ENCODE measurements at regions not wholly inside any gene's neighbourhood (a gene's known extent, or its start where the extent isn't known, plus 50 kb on each side); places are given as distances from the start of the nearest gene placed in this dataset.

- in situ Hi-C loops (cut with HindIII; ENCODE audit: low pct_ligation_motif_present, low pct_unique_long_range_greater_than_20kb, low sequenced_read_pairs): no loop called here
- DNase-seq: no peak
Measured at GRCh38 chr20:23199356-23199755, 113.2 kb upstream of the CD93 start.

DNA sequence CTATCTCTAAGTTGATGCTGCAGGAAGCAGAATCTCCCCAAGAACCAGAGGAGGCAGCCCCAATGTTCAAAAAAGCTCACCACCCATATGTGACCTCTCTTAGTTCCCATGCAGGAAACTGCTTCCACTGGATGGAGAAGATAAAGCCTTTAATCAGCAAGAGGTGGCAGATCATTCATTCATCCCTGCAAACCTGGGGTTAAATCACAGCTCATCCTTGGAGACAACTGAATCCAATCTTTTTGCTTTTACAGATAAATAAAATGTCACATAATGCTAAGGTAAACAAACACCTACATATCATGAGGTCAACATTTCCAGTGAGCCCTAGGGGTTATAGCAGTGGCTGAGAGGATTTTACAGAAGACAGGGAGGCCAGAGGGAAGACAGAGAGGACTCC lies 112.7 kb upstream of the CD93 start:
- DNase-seq: no peak
- in situ Hi-C loops (cut with HindIII; ENCODE audit: low pct_ligation_motif_present, low pct_unique_long_range_greater_than_20kb, low sequenced_read_pairs): no loop called here

GRCh38 chr20:23197836-23198235 lies 111.7 kb upstream of the CD93 start:
- in situ Hi-C loops (cut with HindIII; ENCODE audit: low pct_ligation_motif_present, low pct_unique_long_range_greater_than_20kb, low sequenced_read_pairs): no loop called here
- no peak for DNase-seq

DNA sequence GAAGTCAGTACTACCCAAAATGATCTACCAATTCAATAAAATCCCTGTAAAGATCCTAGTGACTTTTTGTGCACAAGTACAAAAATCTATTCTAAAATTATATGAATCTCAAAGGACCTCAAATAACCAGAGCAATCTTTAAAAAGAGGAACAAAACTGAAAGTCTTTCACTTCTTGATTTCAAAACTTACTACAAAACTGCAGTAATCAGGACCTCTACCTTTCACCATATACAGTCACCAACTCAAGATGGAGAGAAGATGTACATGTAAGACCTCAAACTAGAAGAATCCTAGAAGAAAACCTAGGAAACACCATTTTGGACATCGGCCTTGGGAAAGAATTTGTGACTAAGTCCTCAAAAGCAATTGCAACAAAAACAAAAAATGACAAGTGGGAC lies 109.5 kb upstream of the CD93 start:
- in situ Hi-C loops (cut with HindIII; ENCODE audit: low pct_ligation_motif_present, low pct_unique_long_range_greater_than_20kb, low sequenced_read_pairs): no loop called here
- DNase-seq: no peak

GRCh38 chr20:23193801-23194384 lies 107.8 kb upstream of the CD93 start:
- DNase-seq: no peak

GRCh38 chr20:23192469-23192868 lies 106.3 kb upstream of the CD93 start:
- in situ Hi-C loops (cut with HindIII; ENCODE audit: low pct_ligation_motif_present, low pct_unique_long_range_greater_than_20kb, low sequenced_read_pairs): no loop called here
- no peak for DNase-seq

More at GRCh38 chr20:23193801-23194384, 107.8 kb upstream of the CD93 start:
- in situ Hi-C loops (cut with HindIII; ENCODE audit: low pct_ligation_motif_present, low pct_unique_long_range_greater_than_20kb, low sequenced_read_pairs): no loop called here

GRCh38 chr20:23190557-23190956 lies 104.4 kb upstream of the CD93 start:
- in situ Hi-C loops (cut with HindIII; ENCODE audit: low pct_ligation_motif_present, low pct_unique_long_range_greater_than_20kb, low sequenced_read_pairs): no loop called here
- DNase-seq: no peak

- no peak for DNase-seq
- in situ Hi-C loops (cut with HindIII; ENCODE audit: low pct_ligation_motif_present, low pct_unique_long_range_greater_than_20kb, low sequenced_read_pairs): no loop called here
Measured at GRCh38 chr20:23189854-23190253, 103.7 kb upstream of the CD93 start.

DNA sequence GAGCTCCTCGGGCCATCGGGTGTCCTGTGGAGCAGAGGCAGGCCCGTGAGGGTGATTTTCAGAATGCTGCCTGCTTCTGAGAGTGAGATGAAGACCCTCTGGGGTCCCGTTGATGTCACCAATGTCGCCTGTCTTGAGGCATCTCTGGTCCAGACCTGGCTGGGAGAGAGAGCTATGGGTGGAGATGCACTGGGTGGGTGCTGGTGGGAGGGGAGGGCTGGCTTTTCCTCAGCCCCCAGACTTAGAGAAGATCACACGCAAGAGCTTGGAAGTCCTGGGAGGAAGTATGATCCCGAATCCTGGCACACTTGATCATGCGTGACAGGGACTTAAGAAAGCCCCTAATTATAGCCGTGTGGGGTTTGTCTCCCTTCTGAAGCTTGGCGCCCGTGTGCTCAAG lies 103.2 kb upstream of the CD93 start:
- no peak for DNase-seq
- in situ Hi-C loops (cut with HindIII; ENCODE audit: low pct_ligation_motif_present, low pct_unique_long_range_greater_than_20kb, low sequenced_read_pairs): no loop called here

DNA sequence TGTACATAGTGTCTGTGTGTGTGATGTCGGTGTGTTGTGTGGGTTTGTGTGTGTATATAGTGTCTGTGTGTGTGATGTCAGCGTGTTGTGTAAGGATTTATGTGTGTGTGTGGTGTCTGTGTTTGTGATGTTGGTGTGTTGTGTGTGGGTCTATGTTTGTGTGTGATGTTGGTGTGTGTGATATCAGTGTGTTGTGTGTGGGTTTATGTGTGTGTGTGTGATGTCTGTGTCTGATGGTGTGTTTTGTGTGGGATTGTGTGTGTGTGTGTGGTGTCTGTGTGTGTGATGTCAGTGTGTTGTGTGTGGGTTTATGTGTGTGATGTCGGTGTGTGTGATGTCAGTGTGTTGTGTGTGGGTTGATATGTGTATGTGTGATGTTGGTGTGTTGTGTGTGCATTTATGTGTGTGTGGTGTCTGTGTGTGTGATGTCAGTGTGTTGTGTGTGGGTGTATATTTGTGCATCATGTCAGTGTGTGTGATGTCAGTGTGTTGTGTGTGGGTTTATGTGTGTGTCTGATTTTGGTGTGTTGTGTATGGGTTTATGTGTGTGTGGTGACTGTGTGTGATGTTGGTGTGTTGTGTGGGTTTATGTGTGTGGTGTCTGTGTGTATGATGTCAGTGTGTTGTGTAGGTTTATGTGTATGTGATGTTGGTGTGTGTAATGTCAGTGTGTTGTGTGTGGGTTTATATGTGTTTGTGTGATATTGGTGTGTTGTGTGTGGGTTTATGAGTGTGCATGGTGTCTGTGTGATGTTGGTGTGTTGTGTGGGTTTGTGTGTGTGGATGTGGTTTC lies 102.4 kb upstream of the CD93 start:
- no peak for DNase-seq
- in situ Hi-C loops (cut with HindIII; ENCODE audit: low pct_ligation_motif_present, low pct_unique_long_range_greater_than_20kb, low sequenced_read_pairs): no loop called here

DNA sequence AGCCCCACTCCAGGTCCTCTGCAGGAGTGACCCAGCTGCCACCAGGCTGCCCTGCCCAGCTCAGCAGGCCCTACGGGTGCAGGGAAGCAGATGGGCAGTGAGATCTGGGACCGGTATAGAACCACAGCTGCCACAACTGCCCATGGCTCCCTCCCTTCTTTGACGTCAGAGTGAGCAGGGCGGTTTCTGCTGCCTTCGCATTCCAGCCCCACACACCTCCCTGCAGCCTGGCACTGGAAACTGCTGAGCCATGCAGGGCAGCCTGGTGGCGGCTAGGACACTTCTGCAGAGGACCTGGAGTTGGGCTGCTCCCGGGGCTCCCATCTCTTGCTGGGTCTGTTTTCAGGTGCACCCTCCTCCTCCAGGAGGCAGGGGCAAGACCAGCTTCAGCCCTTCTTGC lies 101.6 kb upstream of the CD93 start:
- in situ Hi-C loops (cut with HindIII; ENCODE audit: low pct_ligation_motif_present, low pct_unique_long_range_greater_than_20kb, low sequenced_read_pairs): no loop called here
- no peak for DNase-seq

GRCh38 chr20:23186808-23187207 lies 100.7 kb upstream of the CD93 start:
- in situ Hi-C loops (cut with HindIII; ENCODE audit: low pct_ligation_motif_present, low pct_unique_long_range_greater_than_20kb, low sequenced_read_pairs): no loop called here
- DNase-seq: no peak

DNA sequence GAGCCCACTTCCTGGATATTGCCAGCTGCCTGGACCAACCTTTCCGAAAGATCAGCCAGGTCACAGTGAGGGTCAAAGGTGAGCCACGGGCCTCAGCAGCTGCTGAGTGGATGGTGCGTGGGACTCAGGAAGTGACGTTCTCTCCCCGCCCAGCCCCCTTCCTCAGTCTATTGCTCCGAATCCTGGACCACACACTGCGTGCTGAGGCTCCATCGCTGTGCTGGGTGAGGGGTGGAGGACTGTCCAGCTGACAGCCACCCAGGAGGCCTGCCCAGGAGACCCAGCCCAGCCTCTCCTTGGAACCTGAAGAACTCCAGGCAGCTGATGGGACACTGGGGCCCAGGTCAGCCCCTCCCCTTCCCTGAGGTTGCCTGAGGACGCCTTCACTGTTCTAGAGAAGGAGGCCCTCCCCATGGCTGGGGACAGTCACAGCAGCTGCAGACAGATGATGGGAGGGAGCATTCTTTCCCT lies 94.4 kb upstream of the CD93 start:
- DNase-seq: no peak
- in situ Hi-C loops (cut with HindIII; ENCODE audit: low pct_ligation_motif_present, low pct_unique_long_range_greater_than_20kb, low sequenced_read_pairs): no loop called here

DNA sequence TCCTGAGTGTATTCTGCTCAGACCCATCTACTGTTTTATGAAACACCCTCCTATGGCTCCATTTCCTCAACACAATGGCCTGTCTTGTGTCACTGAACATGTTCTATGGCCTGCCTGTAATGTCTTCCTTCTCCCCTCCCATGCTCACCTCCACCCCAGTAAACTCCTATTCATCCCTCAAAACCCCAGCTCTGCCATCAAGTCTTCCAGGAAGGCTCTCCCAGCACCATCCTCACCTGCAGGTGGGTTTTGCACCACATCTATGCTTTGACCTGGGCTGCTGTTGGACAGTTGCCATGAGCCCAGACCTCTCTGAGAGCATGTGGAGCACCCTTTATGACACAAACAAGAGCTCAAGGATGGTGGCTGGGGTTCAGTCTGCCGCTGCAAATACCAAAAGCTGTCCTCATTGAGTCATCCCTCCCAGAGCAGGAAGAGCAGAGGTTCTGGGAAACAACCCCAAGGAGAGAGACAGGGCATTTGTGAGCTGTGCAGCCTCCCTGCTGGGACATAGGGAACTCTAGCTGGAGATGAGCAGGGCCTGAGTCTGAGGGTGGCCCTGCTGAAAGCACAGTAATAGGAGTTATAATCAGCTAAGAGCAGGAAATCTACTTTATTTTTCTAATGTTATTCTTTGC lies 93.8 kb upstream of the CD93 start:
- no peak for DNase-seq
- in situ Hi-C loops (cut with HindIII; ENCODE audit: low pct_ligation_motif_present, low pct_unique_long_range_greater_than_20kb, low sequenced_read_pairs): no loop called here

DNA sequence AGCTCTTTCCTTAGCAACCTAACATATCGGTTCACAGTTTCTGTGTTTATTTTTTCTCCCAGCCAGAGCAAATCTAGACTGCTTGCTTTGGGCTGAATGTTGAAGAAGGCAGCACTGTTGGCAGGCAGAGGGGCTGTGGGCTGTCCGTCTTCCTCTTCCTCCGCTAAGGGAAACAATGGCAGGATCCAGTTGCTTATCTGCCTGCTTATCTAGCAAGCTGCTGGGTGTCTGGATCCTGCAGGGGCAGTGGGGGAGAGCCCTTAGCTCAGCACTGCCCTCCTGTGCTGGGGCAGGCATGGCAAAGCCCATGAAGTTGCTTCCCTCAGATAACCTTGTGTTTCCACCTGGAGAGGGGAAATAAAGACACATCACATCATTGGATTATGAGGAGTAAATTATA lies 92.7 kb upstream of the CD93 start:
- DNase-seq: no peak
- in situ Hi-C loops (cut with HindIII; ENCODE audit: low pct_ligation_motif_present, low pct_unique_long_range_greater_than_20kb, low sequenced_read_pairs): no loop called here

DNA sequence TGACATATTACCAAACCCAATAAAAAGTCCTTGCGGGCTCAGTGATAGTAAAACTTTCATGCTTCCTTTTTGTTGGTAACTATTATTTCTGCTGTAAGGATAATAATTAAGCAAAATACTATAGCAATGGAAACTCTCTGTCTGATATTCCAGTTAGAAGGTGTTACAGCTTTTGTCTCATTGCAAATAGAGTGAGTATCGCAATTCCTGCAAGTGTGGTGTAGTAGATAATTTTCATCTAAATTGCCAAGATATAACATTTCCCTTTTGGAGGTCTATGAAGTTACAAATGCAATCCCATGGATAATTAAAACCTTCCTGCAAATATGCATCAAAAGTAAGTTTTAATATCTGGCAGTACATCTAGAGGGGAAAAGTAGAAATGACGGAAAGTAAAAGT lies 88.7 kb upstream of the CD93 start:
- DNase-seq: no peak
- in situ Hi-C loops (cut with HindIII; ENCODE audit: low pct_ligation_motif_present, low pct_unique_long_range_greater_than_20kb, low sequenced_read_pairs): no loop called here

DNA sequence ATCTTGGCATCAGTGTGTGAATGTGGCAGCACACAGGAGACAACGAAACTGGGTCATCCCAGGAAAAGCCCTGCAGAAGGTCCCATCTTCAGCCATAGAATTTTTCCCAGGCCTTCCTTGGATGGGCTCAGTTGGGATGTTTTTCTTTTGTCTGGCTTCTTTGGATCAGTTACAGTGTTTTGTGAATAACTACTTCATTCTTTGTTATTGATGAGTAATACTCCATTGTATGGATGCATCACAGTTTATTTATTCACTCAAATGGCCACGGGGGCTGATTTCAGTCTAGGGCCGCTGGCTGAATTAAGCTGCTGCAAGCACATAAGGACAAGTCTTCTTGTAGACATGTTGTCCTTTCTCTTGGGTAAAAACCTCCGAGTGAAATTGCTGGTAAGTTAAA lies 81.3 kb upstream of the CD93 start:
- DNase-seq: no peak
- in situ Hi-C loops (cut with HindIII; ENCODE audit: low pct_ligation_motif_present, low pct_unique_long_range_greater_than_20kb, low sequenced_read_pairs): no loop called here

DNA sequence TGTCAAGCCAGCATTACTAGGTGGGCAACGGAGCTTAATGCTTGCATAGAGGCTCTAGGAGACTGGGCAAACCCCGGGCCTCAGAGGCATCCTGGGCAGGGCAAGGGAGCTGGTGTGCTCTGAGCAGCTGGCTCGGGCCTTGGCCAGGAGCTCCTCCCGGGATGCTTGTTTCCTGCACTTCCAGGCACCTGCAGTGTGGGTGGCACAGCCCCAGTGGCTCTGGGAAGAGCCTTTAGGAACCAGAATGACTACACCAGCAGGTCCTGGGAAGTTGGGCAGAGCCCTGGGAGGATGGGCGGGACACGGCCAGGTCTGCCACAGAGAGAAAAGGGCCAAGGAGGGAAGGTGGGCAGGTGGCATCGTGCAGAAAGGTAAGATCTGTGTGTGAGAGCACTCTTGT lies 80.4 kb upstream of the CD93 start:
- in situ Hi-C loops (cut with HindIII; ENCODE audit: low pct_ligation_motif_present, low pct_unique_long_range_greater_than_20kb, low sequenced_read_pairs): no loop called here

GRCh38 chr20:23165964-23166363 lies 79.8 kb upstream of the CD93 start:
- in situ Hi-C loops (cut with HindIII; ENCODE audit: low pct_ligation_motif_present, low pct_unique_long_range_greater_than_20kb, low sequenced_read_pairs): no loop called here

More for the DNA sequence above, 80.4 kb upstream of the CD93 start:
- no peak for DNase-seq

DNA sequence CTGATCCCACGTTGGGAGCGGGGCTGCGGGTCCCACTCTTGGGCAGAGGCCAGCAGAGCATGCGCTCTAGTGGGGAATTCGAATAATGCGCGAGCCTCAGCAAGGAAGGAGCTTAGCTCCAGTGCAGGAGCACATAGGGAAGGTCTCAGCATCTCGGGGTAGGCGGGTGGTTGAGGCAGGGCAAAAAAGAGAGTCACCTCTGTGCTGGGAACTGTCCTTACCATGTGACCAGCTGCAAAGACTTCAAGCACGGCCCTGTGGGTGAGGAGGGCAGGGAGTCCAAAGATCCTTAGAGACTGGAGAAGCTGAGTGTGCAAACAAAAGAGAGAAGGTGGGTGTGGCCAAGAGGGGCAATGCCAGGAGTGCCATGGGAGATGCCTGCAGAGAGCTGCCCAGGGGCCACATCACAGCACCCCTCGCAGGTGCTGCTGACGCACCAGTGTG lies 79.2 kb upstream of the CD93 start:
- DNase-seq: no peak
- in situ Hi-C loops (cut with HindIII; ENCODE audit: low pct_ligation_motif_present, low pct_unique_long_range_greater_than_20kb, low sequenced_read_pairs): no loop called here

More at GRCh38 chr20:23165964-23166363, 79.8 kb upstream of the CD93 start:
- DNase-seq: no peak

All from ACHN (cell line).